HG03460 (cell line): ENCODE measurements at regions not wholly inside any gene's neighbourhood (a gene's known extent, or its start where the extent isn't known, plus 50 kb on each side); places are given as distances from the start of the nearest gene placed in this dataset.
"Not testable (repeated sequence)": the region's sequence is repeated elsewhere in the genome, so short reads cannot be mapped to it uniquely, and the experiment has no call there.

Experiments used
- ATAC-seq: cut with Tn5 transposase; IDR thresholded peaks from one replicate; pipeline ENCODE4 v1.9.1; 2021; ENCODE audit not compliant: unreplicated experiment

GRCh38 chr1:30084909-30085571 lies 638.3 kb downstream of the MATN1 start:
- no peak for ATAC-seq

- ATAC-seq = no peak
Observed at GRCh38 chr1:30083800-30084464, 639.5 kb downstream of the MATN1 start.

- no peak for ATAC-seq
Observed at GRCh38 chr1:30081379-30082102, 641.8 kb downstream of the MATN1 start.

- ATAC-seq = not testable (repeated sequence)
Observed at GRCh38 chr1:30075916-30076315, 647.5 kb downstream of the MATN1 start.

- no peak for ATAC-seq
Observed at GRCh38 chr1:30068787-30069472, 654.5 kb downstream of the MATN1 start.

GRCh38 chr1:30064547-30064946 lies 658.8 kb downstream of the MATN1 start:
- no peak for ATAC-seq

- ATAC-seq = no peak
Observed at GRCh38 chr1:30063621-30064280, 659.6 kb downstream of the MATN1 start.

GRCh38 chr1:30061292-30062220 lies 661.8 kb downstream of the MATN1 start:
- no peak for ATAC-seq

GRCh38 chr1:30060738-30061137 lies 662.6 kb downstream of the MATN1 start:
- ATAC-seq = no peak

- ATAC-seq = no peak
Observed at GRCh38 chr1:30058970-30059369, 664.4 kb downstream of the MATN1 start.

GRCh38 chr1:30054126-30054525 lies 669.3 kb downstream of the MATN1 start:
- no peak for ATAC-seq

- no peak for ATAC-seq
Observed at GRCh38 chr1:30052178-30052577, 671.2 kb downstream of the MATN1 start.

- no peak for ATAC-seq
Observed at GRCh38 chr1:30051777-30052176, 671.6 kb downstream of the MATN1 start.

GRCh38 chr1:30049748-30050296 lies 673.6 kb downstream of the MATN1 start:
- ATAC-seq = no peak

- ATAC-seq = no peak
Observed at GRCh38 chr1:30048905-30049304, 674.5 kb downstream of the MATN1 start.

- ATAC-seq = no peak
Observed at GRCh38 chr1:30047576-30047975, 675.8 kb downstream of the MATN1 start.

GRCh38 chr1:30046751-30047150 lies 676.6 kb downstream of the MATN1 start:
- no peak for ATAC-seq

GRCh38 chr1:30045304-30046090 lies 677.9 kb downstream of the MATN1 start:
- ATAC-seq = no peak

- no peak for ATAC-seq
Observed at GRCh38 chr1:30044656-30045144, 678.7 kb downstream of the MATN1 start.
